Duodenal mucosa (tissue), 2 donors: ENCODE measurements at regions not wholly inside any gene's neighbourhood (a gene's known extent, or its start where the extent isn't known, plus 50 kb on each side); places are given as distances from the start of the nearest gene placed in this dataset.

ENCODE experiments used
- H3K27ac ChIP-seq: one replicate; pipeline ENCODE4 v1.7.0; 2013; ENCODE audit warnings: low read depth, low read length
- H3K27me3 ChIP-seq, 2 donors: one replicate each; pipeline ENCODE4 v1.7.0; 2013; ENCODE audit warnings: low read length in 2 of 2, control low read depth in 1 of 2; ENCODE audit not compliant: insufficient read depth in 2 of 2, control insufficient read depth in 1 of 2
- H3K36me3 ChIP-seq, 2 donors: one replicate each; pipeline ENCODE4 v1.7.0; 2013; ENCODE audit warnings: low read length in 2 of 2, control low read depth in 1 of 2; ENCODE audit not compliant: insufficient read depth in 2 of 2, control insufficient read depth in 1 of 2
- H3K4me1 ChIP-seq, 2 donors: one replicate each; pipeline ENCODE4 v1.7.0; 2013; ENCODE audit warnings: low read length in 2 of 2, control low read depth in 1 of 2; ENCODE audit not compliant: insufficient read depth in 2 of 2, control insufficient read depth in 1 of 2
- H3K4me3 ChIP-seq, 2 donors: one replicate each; pipeline ENCODE4 v1.7.0; 2013; ENCODE audit warnings: low read length in 2 of 2, low read depth in 1 of 2
- H3K9ac ChIP-seq, 2 donors: one replicate each; pipeline ENCODE4 v1.7.0; 2013; ENCODE audit warnings: low read length in 2 of 2, low read depth in 1 of 2
- H3K9me3 ChIP-seq, 2 donors: one replicate each; pipeline ENCODE4 v1.7.0; 2013; ENCODE audit warnings: low read length in 2 of 2, control low read depth in 1 of 2; ENCODE audit not compliant: control insufficient read depth in 1 of 2

GRCh38 chr11:13166036-13166435 lies 111.6 kb upstream of the BMAL1 start:
- H3K36me3 ChIP-seq: no peaks in the 10 kb centered on the region
- H3K27ac ChIP-seq: no peak overlapping the region
- no peak overlapping the region for H3K4me3 ChIP-seq

GRCh38 chr11:13168271-13168670 lies 109.3 kb upstream of the BMAL1 start:
- H3K27me3 ChIP-seq: no peaks in the 10 kb centered on the region
- no peaks in the 10 kb centered on the region for H3K9me3 ChIP-seq
- H3K9ac ChIP-seq: no peak overlapping the region
- H3K27ac ChIP-seq: no peak overlapping the region
- H3K4me3 ChIP-seq: no peak overlapping the region
- H3K36me3 ChIP-seq: no peaks in the 10 kb centered on the region
- peaks cover 0 to 8% of the 10 kb centered on the region in 2 donors for H3K4me1 ChIP-seq

More at GRCh38 chr11:13166036-13166435, 111.6 kb upstream of the BMAL1 start:
- Histone ChIP-seq H3K27me3 (no peaks in the 10 kb centered on the region), H3K4me1 (peaks cover 0 to 8% of the 10 kb centered on the region in 2 donors), H3K9me3 (no peaks in the 10 kb centered on the region), H3K9ac (no peak overlapping the region)

- Histone ChIP-seq H3K4me1 (peaks cover 0 to 8% of the 10 kb centered on the region in 2 donors), H3K36me3 (no peaks in the 10 kb centered on the region), H3K27me3 (no peaks in the 10 kb centered on the region), H3K27ac (no peak overlapping the region), H3K4me3 (no peak overlapping the region), H3K9me3 (no peaks in the 10 kb centered on the region), H3K9ac (no peak overlapping the region)
Observed at GRCh38 chr11:13169709-13170108, 107.9 kb upstream of the BMAL1 start.

GRCh38 chr11:13174090-13174489 lies 103.5 kb upstream of the BMAL1 start:
- H3K36me3 ChIP-seq: no peaks in the 10 kb centered on the region
- no peak overlapping the region for H3K4me3 ChIP-seq
- H3K9ac ChIP-seq: no peak overlapping the region
- no peaks in the 10 kb centered on the region for H3K27me3 ChIP-seq
- H3K4me1 ChIP-seq: no peaks in the 10 kb centered on the region
- no peak overlapping the region for H3K27ac ChIP-seq
- no peaks in the 10 kb centered on the region for H3K9me3 ChIP-seq

- Histone ChIP-seq H3K9ac (no peak overlapping the region), H3K4me3 (peak overlapping the region; percentile 18 to 22), H3K4me1 (peaks cover 5 to 6% of the 10 kb centered on the region in 2 donors), H3K27ac (no peak overlapping the region), H3K9me3 (peaks cover 0 to 2% of the 10 kb centered on the region in 2 donors), H3K36me3 (no peaks in the 10 kb centered on the region), H3K27me3 (no peaks in the 10 kb centered on the region)
Observed at GRCh38 chr11:13183094-13183825, 94.3 kb upstream of the BMAL1 start.

GRCh38 chr11:13183826-13184196 lies 93.8 kb upstream of the BMAL1 start:
- H3K4me3 ChIP-seq: no peak overlapping the region
- H3K9me3 ChIP-seq: peaks cover 0 to 5% of the 10 kb centered on the region in 2 donors
- H3K27ac ChIP-seq: no peak overlapping the region
- no peaks in the 10 kb centered on the region for H3K36me3 ChIP-seq
- H3K4me1 ChIP-seq: peaks cover 5 to 6% of the 10 kb centered on the region in 2 donors
- no peak overlapping the region for H3K9ac ChIP-seq
- H3K27me3 ChIP-seq: no peaks in the 10 kb centered on the region

- Histone ChIP-seq H3K27ac (no peak overlapping the region), H3K36me3 (no peaks in the 10 kb centered on the region), H3K9ac (no peak overlapping the region), H3K4me3 (no peak overlapping the region), H3K4me1 (peaks cover 5 to 6% of the 10 kb centered on the region in 2 donors), H3K27me3 (no peaks in the 10 kb centered on the region), H3K9me3 (peaks cover 0 to 5% of the 10 kb centered on the region in 2 donors)
Observed at GRCh38 chr11:13184295-13184794, 93.2 kb upstream of the BMAL1 start.

GRCh38 chr11:13188179-13188578 lies 89.4 kb upstream of the BMAL1 start:
- no peaks in the 10 kb centered on the region for H3K36me3 ChIP-seq
- no peak overlapping the region for H3K4me3 ChIP-seq
- H3K27me3 ChIP-seq: no peaks in the 10 kb centered on the region
- peaks cover 0 to 5% of the 10 kb centered on the region in 2 donors for H3K9me3 ChIP-seq
- no peak overlapping the region for H3K27ac ChIP-seq
- H3K9ac ChIP-seq: no peak overlapping the region
- peaks cover 3% of the 10 kb centered on the region in 2 donors for H3K4me1 ChIP-seq

GRCh38 chr11:13189561-13190426 lies 87.8 kb upstream of the BMAL1 start:
- Histone ChIP-seq H3K9me3 (peaks cover 0 to 5% of the 10 kb centered on the region in 2 donors), H3K36me3 (no peaks in the 10 kb centered on the region), H3K27ac (no peak overlapping the region), H3K27me3 (no peaks in the 10 kb centered on the region), H3K4me1 (no peaks in the 10 kb centered on the region), H3K4me3 (no peak overlapping the region), H3K9ac (no peak overlapping the region)

GRCh38 chr11:13193613-13194012 lies 84.0 kb upstream of the BMAL1 start:
- Histone ChIP-seq H3K9me3 (peaks cover 0 to 5% of the 10 kb centered on the region in 2 donors), H3K27me3 (no peaks in the 10 kb centered on the region), H3K27ac (no peak overlapping the region), H3K9ac (no peak overlapping the region), H3K4me1 (no peaks in the 10 kb centered on the region), H3K4me3 (no peak overlapping the region), H3K36me3 (no peaks in the 10 kb centered on the region)
